ENCODE measurements at regions not wholly inside any gene's neighbourhood (a gene's known extent, or its start where the extent isn't known, plus 50 kb on each side); places are given as distances from the start of the nearest gene placed in this dataset.

DNA sequence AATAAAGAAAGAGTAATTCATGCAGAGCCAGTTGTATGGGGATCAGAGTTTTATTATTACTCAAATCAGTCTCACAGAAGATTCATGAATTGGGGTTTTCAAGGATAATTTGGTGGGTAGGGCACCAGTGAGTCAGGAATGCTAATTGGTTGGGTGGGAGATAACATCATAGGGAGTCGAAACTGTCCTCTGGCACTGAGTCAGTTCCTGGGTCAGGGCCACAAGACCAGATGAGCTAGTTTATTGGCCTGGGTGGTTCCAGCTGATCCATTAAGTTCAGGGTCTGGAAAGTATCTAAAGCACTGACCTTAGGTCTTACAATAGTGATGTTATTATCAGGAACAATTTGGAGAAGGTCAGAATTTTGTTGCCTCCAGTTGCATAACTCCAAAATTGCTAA is 998.6 kb upstream of the EPHA6 start:
- no peak for TF ChIP-seq EP300 (IDR thresholded peaks at IDR 0.05)
- TF ChIP-seq, protein P1, sequence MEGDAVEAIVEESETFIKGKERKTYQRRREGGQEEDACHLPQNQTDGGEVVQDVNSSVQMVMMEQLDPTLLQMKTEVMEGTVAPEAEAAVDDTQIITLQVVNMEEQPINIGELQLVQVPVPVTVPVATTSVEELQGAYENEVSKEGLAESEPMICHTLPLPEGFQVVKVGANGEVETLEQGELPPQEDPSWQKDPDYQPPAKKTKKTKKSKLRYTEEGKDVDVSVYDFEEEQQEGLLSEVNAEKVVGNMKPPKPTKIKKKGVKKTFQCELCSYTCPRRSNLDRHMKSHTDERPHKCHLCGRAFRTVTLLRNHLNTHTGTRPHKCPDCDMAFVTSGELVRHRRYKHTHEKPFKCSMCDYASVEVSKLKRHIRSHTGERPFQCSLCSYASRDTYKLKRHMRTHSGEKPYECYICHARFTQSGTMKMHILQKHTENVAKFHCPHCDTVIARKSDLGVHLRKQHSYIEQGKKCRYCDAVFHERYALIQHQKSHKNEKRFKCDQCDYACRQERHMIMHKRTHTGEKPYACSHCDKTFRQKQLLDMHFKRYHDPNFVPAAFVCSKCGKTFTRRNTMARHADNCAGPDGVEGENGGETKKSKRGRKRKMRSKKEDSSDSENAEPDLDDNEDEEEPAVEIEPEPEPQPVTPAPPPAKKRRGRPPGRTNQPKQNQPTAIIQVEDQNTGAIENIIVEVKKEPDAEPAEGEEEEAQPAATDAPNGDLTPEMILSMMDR (IDR thresholded peaks at IDR 0.05), result no peak

Measured in stomach (tissue), 4 donors.